ENCODE measurements at regions not wholly inside any gene's neighbourhood (a gene's known extent, or its start where the extent isn't known, plus 50 kb on each side); places are given as distances from the start of the nearest gene placed in this dataset.
"Not testable (repeated sequence)": the region's sequence is repeated elsewhere in the genome, so short reads cannot be mapped to it uniquely, and the experiment has no call there.

DNA sequence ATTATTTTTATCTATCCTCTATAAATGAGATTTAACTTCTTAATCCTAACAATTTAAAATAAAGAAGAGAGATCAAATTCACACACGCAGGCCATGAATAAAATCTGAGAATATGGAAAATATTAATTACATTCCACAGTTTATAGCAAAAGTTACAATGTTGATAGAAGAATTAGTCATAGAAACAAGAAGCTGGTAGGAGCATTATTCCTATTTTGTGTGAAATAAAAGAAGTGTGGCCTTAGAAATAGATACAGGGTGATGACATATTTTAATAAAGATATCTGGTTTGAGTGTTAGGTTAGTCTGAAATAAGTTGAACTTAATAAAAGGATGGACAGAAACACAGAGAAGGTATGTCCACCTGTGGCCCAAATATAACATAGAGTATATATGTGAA is 790.4 kb upstream of the NUDT12 start:
- Mint-ChIP-seq H3K4me1 (ENCODE audit: low read depth) (no peaks in the 10 kb centered on the region), H3K9me3 (peaks cover 1 to 5% of the 10 kb centered on the region in 2 donors), H3K36me3 (ENCODE audit: insufficient read depth in 2 of 2) (no peaks in the 10 kb centered on the region), H3K4me3 (no peak overlapping the region), H3K27ac (no peak overlapping the region), H3K27me3 (ENCODE audit: low read depth) (no peaks in the 10 kb centered on the region)
- DNase-seq (no peak), ATAC-seq (replicated peaks in 1 of 2) (no peak)

DNA sequence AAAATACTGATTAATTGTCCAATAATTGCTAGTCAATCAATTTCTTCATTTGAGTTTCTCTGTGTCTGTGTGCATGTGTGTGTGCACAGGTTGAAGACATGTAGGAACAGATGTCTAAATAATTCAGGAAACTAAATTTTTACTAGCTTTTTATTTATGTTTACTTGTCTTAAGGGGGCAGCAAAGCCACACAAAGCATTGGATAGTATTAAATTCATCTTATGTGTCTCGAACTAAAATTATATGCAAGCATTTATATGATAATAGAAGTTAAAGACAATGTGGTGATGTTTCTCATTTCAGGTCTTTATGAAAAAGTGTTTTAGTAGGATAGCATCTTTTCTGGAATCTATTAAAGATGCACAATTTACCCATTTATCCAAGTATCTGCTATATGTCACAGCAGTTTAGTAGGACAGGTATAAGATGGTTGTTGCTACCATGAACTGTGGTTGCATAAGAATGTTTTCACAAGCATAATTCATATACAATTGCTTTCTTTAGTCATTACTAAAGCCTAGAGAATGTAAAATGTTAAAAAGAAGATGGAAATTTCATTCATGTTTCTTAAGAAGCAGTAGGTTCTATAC is 784.6 kb upstream of the NUDT12 start:
- no peak for DNase-seq
- Mint-ChIP-seq H3K36me3 (ENCODE audit: insufficient read depth in 2 of 2) (no peaks in the 10 kb centered on the region), H3K27me3 (ENCODE audit: low read depth) (no peaks in the 10 kb centered on the region), H3K4me1 (ENCODE audit: low read depth) (no peaks in the 10 kb centered on the region), H3K4me3 (no peak overlapping the region), H3K27ac (no peak overlapping the region), H3K9me3 (peaks cover 6% of the 10 kb centered on the region in 2 donors)
- no peak for ATAC-seq (replicated peaks in 1 of 2)

DNA sequence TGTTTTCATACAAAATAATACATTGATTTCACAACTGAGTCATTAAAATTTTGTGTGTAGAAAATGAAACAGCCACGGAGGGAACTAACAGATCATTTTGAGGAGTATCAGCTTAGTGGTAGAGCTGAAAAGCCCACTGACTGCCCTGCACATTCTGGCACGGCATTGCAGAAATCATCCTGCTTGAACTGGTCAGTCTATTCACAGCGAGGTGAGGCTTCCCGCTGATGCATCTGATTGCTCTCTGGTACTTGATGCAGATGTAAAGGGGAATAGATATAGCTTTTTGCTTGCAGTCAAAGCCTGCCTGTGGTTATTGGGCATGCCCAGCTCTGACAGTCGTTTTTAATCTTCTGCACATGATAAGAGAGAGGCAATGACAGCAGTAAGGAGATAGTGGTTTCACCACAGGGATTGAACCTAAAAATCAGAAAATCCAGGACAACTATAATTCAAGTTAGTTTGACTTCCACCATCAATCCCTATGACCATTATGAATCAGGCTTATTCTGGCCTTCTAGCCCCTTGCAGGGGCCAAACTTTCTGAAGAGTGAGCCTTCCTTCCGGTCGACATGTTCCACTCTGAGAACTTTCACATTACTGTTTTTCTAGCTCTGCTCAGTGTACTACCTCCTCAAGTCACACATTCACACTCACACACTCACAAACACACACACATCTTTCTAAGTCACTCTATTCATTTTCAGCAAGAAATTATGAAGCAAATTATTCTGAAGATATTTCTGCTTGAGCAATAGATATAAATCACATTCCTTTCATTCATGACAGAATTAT is 782.8 kb upstream of the NUDT12 start:
- DNase-seq (no peak), ATAC-seq (replicated peaks in 1 of 2) (no peak)
- Mint-ChIP-seq H3K27me3 (ENCODE audit: low read depth) (no peaks in the 10 kb centered on the region), H3K4me1 (ENCODE audit: low read depth) (no peaks in the 10 kb centered on the region), H3K36me3 (ENCODE audit: insufficient read depth in 2 of 2) (no peaks in the 10 kb centered on the region), H3K9me3 (peaks cover 6 to 8% of the 10 kb centered on the region in 2 donors), H3K27ac (no peak overlapping the region), H3K4me3 (no peak overlapping the region)

DNA sequence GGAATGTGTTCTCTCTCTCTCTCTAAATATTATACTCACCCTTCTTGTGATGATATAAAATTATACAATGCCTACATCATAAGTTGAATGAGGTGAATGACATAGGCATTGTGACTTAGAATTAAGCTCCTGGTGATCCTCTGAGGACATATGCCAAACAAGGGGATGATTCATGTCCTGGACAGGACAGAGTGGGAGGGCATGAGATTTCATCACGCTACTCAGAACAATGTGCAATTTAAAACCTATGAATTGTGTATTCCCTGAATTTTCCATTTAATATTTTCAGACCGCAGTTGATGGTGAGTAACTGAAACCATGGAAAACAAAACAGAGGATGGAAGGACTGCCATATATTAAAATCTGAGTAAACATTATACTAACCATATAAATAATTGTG is 782.2 kb upstream of the NUDT12 start:
- no peaks in the 10 kb centered on the region for H3K36me3 Mint-ChIP-seq (ENCODE audit: insufficient read depth in 2 of 2)
- no peaks in the 10 kb centered on the region for H3K27me3 Mint-ChIP-seq (ENCODE audit: low read depth)
- H3K9me3 Mint-ChIP-seq = peaks cover 6 to 8% of the 10 kb centered on the region in 2 donors
- no peaks in the 10 kb centered on the region for H3K4me1 Mint-ChIP-seq (ENCODE audit: low read depth)
- ATAC-seq (replicated peaks in 1 of 2) (no peak), DNase-seq (no peak)
- no peak overlapping the region for H3K27ac Mint-ChIP-seq
- no peak overlapping the region for H3K4me3 Mint-ChIP-seq

DNA sequence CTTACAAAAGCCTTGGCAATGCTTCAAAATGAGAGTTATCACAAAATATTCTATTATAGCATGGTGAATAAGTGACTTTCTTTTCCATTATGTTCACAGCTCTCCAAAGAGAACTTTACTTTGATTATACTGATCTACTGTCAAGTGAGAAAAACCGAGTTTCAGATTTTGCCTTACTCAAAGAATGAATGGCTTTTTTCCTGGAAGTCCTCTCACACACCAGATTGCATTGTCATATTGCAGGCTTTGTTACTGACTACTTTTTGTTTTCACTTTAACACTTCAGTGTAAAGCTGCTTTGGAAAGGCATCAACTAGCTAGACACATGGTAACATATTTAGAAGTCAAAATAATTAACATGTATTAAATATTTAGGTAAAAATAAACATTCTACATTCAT is 765.2 kb upstream of the NUDT12 start:
- Mint-ChIP-seq H3K27ac (no peak overlapping the region), H3K9me3 (peaks cover 9 to 12% of the 10 kb centered on the region in 2 donors), H3K4me3 (no peak overlapping the region), H3K27me3 (ENCODE audit: low read depth) (no peaks in the 10 kb centered on the region), H3K36me3 (ENCODE audit: insufficient read depth in 2 of 2) (peaks cover 0 to 4% of the 10 kb centered on the region in 2 donors), H3K4me1 (ENCODE audit: low read depth) (no peaks in the 10 kb centered on the region)
- no peak for DNase-seq
- ATAC-seq (replicated peaks in 1 of 2) = no peak

DNA sequence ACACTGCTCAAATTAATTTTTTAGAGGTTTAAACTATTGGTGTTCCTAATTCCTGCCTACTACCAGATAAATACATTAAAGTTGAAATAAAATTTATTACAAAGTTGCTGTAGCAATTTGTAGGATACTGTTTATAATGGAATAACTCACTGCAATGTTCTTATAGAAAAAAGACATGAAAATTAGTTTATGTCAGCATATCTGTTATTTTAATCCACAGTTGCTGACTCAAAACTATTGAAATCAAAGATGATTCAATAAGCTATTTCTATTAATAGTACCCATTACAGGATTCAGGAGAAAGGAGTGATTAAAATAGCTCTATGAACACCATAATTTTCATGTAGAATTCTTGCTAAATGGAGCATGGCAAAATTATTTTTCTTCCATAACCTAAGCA is 764.4 kb upstream of the NUDT12 start:
- no peak overlapping the region for H3K4me3 Mint-ChIP-seq
- no peak for ATAC-seq (replicated peaks in 1 of 2)
- no peaks in the 10 kb centered on the region for H3K4me1 Mint-ChIP-seq (ENCODE audit: low read depth)
- H3K27ac Mint-ChIP-seq = no peak overlapping the region
- H3K9me3 Mint-ChIP-seq = peaks cover 8 to 10% of the 10 kb centered on the region in 2 donors
- H3K27me3 Mint-ChIP-seq (ENCODE audit: low read depth) = no peaks in the 10 kb centered on the region
- H3K36me3 Mint-ChIP-seq (ENCODE audit: insufficient read depth in 2 of 2) = peaks cover 0 to 4% of the 10 kb centered on the region in 2 donors
- DNase-seq = no peak

DNA sequence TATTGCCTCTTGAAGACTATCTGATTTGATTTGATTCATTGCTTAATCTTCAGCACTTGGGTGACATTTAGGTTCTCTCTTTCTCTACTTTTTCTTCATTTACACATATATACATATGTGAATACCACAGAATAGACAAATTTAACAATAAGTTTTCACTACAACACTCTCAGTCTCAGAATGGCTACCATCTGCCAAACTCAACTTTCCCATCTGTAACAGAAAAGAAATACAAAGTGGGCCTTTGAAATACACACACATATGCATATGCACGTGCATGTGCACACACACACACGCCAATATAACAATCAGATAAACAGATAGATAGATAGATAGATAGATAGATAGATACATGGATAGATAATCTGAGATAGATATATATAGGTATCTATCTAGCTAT is 762.8 kb upstream of the NUDT12 start:
- no peak overlapping the region for H3K27ac Mint-ChIP-seq

DNA sequence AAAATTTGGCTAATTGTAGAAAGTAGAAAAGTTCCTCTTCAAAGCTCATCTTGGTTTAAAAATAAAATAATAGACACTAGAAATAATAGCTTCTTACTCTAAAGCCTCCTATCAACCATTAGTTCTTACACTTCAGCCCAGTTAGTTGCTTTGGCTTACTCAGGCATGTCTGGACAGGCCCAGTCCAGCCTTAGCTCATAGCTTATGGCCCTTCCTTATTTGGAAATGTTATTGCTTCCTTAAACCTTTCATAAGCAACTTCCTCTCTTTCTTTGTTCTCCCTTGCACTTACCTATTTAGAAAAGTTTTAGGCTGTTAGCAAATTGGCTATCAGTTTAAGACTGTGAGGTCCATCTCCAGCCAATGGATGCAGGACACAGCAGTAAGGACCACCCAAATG is 754.1 kb upstream of the NUDT12 start:
- H3K9me3 Mint-ChIP-seq; ATAC-seq (replicated peaks in 1 of 2); DNase-seq; H3K4me1 Mint-ChIP-seq (ENCODE audit: low read depth); H3K36me3 Mint-ChIP-seq (ENCODE audit: insufficient read depth in 2 of 2); H3K4me3 Mint-ChIP-seq; H3K27me3 Mint-ChIP-seq (ENCODE audit: low read depth); H3K27ac Mint-ChIP-seq: not testable (repeated sequence)

More for the DNA sequence above, 762.8 kb upstream of the NUDT12 start:
- Mint-ChIP-seq H3K4me3 (no peak overlapping the region), H3K27me3 (ENCODE audit: low read depth) (no peaks in the 10 kb centered on the region), H3K36me3 (ENCODE audit: insufficient read depth in 2 of 2) (peaks cover 0 to 3% of the 10 kb centered on the region in 2 donors), H3K9me3 (peaks cover 7 to 8% of the 10 kb centered on the region in 2 donors), H3K4me1 (ENCODE audit: low read depth) (no peaks in the 10 kb centered on the region)
- ATAC-seq (replicated peaks in 1 of 2) (no peak), DNase-seq (no peak)

DNA sequence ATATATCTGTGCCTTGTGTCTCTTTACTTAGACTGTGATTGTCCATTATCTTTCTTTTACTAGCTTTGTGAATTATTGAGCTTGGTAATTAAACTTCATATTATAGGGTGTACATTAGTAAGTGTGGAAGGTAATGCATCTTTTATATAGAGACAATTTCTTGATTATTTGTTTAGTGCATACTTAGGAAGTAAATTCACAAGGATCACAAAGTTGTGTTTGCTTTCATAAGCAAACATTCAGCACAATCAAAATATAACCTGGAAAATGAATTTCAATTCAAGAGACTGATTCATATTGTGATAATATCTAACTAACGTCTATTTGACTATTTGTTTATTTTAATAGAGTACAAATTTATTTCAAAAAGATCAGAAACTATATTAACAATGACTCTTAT is 749.9 kb upstream of the NUDT12 start:
- Mint-ChIP-seq H3K9me3 (peaks cover 0 to 1% of the 10 kb centered on the region in 2 donors), H3K27ac (no peak overlapping the region), H3K4me3 (no peak overlapping the region), H3K4me1 (ENCODE audit: low read depth) (no peaks in the 10 kb centered on the region), H3K27me3 (ENCODE audit: low read depth) (no peaks in the 10 kb centered on the region), H3K36me3 (ENCODE audit: insufficient read depth in 2 of 2) (no peaks in the 10 kb centered on the region)
- no peak for ATAC-seq (replicated peaks in 1 of 2)
- no peak for DNase-seq

DNA sequence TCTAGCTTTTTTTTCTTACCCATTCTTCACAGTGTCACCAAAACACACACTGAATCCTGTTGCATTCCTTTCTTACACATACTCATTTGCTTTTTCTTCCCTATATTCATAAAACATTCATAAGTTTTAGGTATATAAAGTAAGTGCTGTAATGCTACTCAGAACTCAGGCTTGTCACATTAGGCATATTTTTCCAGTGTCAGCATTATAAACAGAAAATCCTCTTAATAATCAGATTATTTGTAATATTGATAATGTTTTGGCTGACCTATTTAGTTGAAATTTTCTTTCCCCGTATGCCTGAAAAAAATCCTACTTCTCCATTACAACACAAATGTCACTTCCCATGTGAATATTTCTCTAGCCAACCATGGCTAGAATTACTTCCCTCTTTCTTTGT is 743.0 kb upstream of the NUDT12 start:
- peaks cover 0 to 2% of the 10 kb centered on the region in 2 donors for H3K9me3 Mint-ChIP-seq
- H3K36me3 Mint-ChIP-seq (ENCODE audit: insufficient read depth in 2 of 2) = no peaks in the 10 kb centered on the region
- ATAC-seq (replicated peaks in 1 of 2) = no peak
- no peak overlapping the region for H3K27ac Mint-ChIP-seq
- H3K4me3 Mint-ChIP-seq = no peak overlapping the region
- H3K27me3 Mint-ChIP-seq (ENCODE audit: low read depth) = no peaks in the 10 kb centered on the region
- H3K4me1 Mint-ChIP-seq (ENCODE audit: low read depth) = no peaks in the 10 kb centered on the region
- DNase-seq = no peak

DNA sequence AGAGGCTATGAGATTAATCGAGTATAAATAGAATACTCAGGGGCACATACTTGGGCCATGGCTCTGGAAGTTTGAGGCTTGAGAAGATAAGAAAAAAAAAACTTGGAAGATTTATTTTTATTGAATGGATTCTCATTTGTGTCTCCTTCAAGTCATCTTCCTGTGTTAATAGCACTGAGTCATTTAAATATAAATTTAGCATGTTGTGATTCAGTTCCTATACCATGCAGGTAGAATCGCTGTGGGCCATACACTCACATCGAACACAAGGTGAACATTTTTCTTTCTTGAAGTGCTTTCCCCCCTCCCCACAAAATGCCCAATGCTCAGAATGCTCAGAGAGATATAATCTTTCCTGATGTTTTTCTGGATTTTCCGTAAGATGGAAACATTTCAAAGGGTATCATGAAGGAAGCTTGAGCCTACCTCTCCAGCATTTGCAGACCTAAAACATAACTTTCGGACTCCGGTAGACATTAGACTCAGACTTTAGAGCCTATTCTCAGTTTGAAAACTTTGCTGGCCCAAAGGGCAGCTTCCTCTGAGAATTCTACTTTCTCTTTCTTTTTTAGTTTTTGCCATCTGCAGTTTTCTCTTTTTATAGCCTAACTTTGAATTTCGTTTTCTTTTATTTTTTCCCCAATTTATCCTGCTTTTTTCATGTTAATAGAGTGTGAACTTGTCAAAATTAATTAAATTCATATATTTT is 737.6 kb upstream of the NUDT12 start:
- Mint-ChIP-seq H3K4me3 (no peak overlapping the region), H3K36me3 (ENCODE audit: insufficient read depth in 2 of 2) (no peaks in the 10 kb centered on the region), H3K9me3 (peaks cover 6 to 8% of the 10 kb centered on the region in 2 donors), H3K4me1 (ENCODE audit: low read depth) (no peaks in the 10 kb centered on the region), H3K27ac (no peak overlapping the region), H3K27me3 (ENCODE audit: low read depth) (no peaks in the 10 kb centered on the region)
- ATAC-seq (replicated peaks in 1 of 2) = no peak
- no peak for DNase-seq

DNA sequence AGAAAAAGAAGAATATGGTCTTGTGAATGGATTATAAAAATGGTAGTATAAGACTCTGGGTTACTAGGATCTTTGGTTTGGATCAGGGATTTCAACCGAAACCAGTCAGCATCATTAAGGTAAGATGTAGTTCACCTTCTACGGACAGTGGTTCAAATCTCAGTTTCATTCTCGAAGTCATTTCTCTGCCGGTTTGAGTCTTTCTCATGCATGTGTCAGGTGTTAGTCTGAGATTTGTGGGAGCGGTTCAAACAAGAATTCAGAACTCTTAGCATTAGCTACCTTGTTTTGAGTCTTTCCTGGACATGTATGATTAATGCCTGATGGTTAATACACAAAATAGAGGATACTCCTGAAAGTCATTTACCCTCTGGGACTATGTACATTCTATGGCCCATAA is 735.9 kb upstream of the NUDT12 start:
- DNase-seq = no peak
- Mint-ChIP-seq H3K27ac (no peak overlapping the region), H3K36me3 (ENCODE audit: insufficient read depth in 2 of 2) (no peaks in the 10 kb centered on the region), H3K4me3 (no peak overlapping the region), H3K27me3 (ENCODE audit: low read depth) (no peaks in the 10 kb centered on the region), H3K9me3 (peaks cover 9 to 11% of the 10 kb centered on the region in 2 donors), H3K4me1 (ENCODE audit: low read depth) (no peaks in the 10 kb centered on the region)
- ATAC-seq (replicated peaks in 1 of 2) = no peak

DNA sequence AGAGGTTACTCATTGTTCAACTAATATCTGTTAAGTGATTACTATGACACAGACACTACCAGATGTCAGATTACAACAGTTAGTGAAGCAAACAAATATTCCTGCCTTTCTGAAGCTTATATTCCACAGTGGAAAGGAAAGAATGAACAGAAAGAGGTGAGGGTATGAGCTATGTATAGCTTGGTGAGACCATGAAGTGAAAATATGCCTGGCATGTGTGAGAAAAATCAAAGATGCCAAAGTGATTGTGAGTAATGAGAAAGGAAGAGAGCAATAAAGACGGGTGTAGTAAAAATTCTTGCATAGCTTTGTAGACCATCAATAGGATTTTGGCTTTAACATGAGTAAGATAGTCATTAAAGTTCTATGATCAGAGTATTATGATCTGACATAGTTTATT is 734.5 kb upstream of the NUDT12 start:
- DNase-seq (no peak), ATAC-seq (replicated peaks in 1 of 2) (no peak)
- Mint-ChIP-seq H3K9me3 (peaks cover 9 to 14% of the 10 kb centered on the region in 2 donors), H3K27me3 (ENCODE audit: low read depth) (no peaks in the 10 kb centered on the region), H3K27ac (no peak overlapping the region), H3K4me3 (no peak overlapping the region), H3K36me3 (ENCODE audit: insufficient read depth in 2 of 2) (no peaks in the 10 kb centered on the region), H3K4me1 (ENCODE audit: low read depth) (no peaks in the 10 kb centered on the region)

Measured in activated T-cell treated with anti-CD3 and anti-CD28 coated beads, Interleukin-2, amount 50 U/mL, for 72 hours (primary cell).